ENCODE measurements at regions not wholly inside any gene's neighbourhood (a gene's known extent, or its start where the extent isn't known, plus 50 kb on each side); places are given as distances from the start of the nearest gene placed in this dataset.

- H3K9me3 ChIP-seq (ENCODE audit: control insufficient read depth in 2 of 3, low read length in 3 of 3) = no peaks in the 10 kb centered on the region
- no peak for DNase-seq
- intact Hi-C loops (cut with micrococcal nuclease) = no loop called here
- H3K27me3 Mint-ChIP-seq = peaks cover 0 to 6% (median 0%) of the 10 kb centered on the region in 5 donors
- no peaks in the 10 kb centered on the region for H3K27me3 ChIP-seq (ENCODE audit: control insufficient read depth in 2 of 2, insufficient read depth in 2 of 2, low read length in 2 of 2)
- no peaks in the 10 kb centered on the region for H3K9me3 Mint-ChIP-seq
- ATAC-seq = no peak
- CTCF ChIA-PET = no interaction called here
- H3K36me3 ChIP-seq (ENCODE audit: control insufficient read depth in 2 of 3, insufficient read depth in 3 of 3, low read length in 3 of 3) = no peaks in the 10 kb centered on the region
- no peaks in the 10 kb centered on the region for H3K36me3 Mint-ChIP-seq
- POLR2A ChIA-PET = no interaction called here
- no peak overlapping the region for H3K27ac Mint-ChIP-seq
- H3K27ac ChIP-seq (ENCODE audit: low read depth, low read length) = no peak overlapping the region
- H3K4me1 Mint-ChIP-seq = no peaks in the 10 kb centered on the region
- H3K4me3 ChIP-seq (ENCODE audit: low read length) = no peak overlapping the region
- H3K4me3 Mint-ChIP-seq = no peak overlapping the region
- no peaks in the 10 kb centered on the region for H3K4me1 ChIP-seq (ENCODE audit: control insufficient read depth in 2 of 2, insufficient read depth in 2 of 2, low read length in 2 of 2)
Measured at GRCh38 chr3:110550511-110550910, 521.1 kb upstream of the NECTIN3 start.

- POLR2A ChIA-PET = no interaction called here
- Histone ChIP-seq H3K9me3 (ENCODE audit: control insufficient read depth in 2 of 3, low read length in 3 of 3) (no peaks in the 10 kb centered on the region), H3K4me1 (ENCODE audit: control insufficient read depth in 2 of 2, insufficient read depth in 2 of 2, low read length in 2 of 2) (no peaks in the 10 kb centered on the region), H3K27ac (ENCODE audit: low read depth, low read length) (no peak overlapping the region), H3K36me3 (ENCODE audit: control insufficient read depth in 2 of 3, insufficient read depth in 3 of 3, low read length in 3 of 3) (no peaks in the 10 kb centered on the region), H3K4me3 (ENCODE audit: low read length) (no peak overlapping the region), H3K27me3 (ENCODE audit: control insufficient read depth in 2 of 2, insufficient read depth in 2 of 2, low read length in 2 of 2) (no peaks in the 10 kb centered on the region)
- Mint-ChIP-seq H3K27me3 (peaks cover 0 to 27% (median 13%) of the 10 kb centered on the region in 5 donors), H3K4me3 (no peak overlapping the region), H3K9me3 (peaks cover 0 to 22% (median 5%) of the 10 kb centered on the region in 11 donors), H3K4me1 (no peaks in the 10 kb centered on the region), H3K36me3 (peaks cover 0 to 3% (median 0%) of the 10 kb centered on the region in 5 donors), H3K27ac (no peak overlapping the region)
- ATAC-seq (no peak), DNase-seq (no peak)
- CTCF ChIA-PET = no interaction called here
- intact Hi-C loops (cut with micrococcal nuclease) = no loop called here
Measured at GRCh38 chr3:110562621-110563020, 509.0 kb upstream of the NECTIN3 start.

DNA sequence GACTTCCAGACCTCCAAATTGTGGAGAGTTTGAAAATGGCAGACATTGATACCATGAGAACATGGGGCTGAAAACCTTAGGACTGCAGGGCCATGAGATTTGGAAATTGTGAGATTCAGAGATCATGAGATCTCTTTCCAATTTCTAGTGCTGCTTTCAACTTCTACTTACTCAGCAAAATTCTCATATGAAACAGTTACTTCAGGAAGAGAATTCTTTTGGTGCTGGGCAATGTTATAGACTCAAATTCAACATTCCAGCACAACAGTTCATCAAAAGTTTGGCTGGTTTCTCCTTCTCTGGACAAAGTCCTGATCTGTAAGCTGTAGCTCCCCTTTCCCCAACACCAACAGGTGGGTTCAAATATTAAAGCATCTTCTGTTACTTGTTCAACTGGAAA, 506.9 kb upstream of the NECTIN3 start:
- ATAC-seq (no peak), DNase-seq (no peak)
- no peak overlapping the region for H3K27ac Mint-ChIP-seq
- H3K4me3 Mint-ChIP-seq = no peak overlapping the region
- no peaks in the 10 kb centered on the region for H3K9me3 ChIP-seq (ENCODE audit: control insufficient read depth in 2 of 3, low read length in 3 of 3)
- H3K9me3 Mint-ChIP-seq = peaks cover 0 to 22% (median 4%) of the 10 kb centered on the region in 11 donors
- H3K27me3 ChIP-seq (ENCODE audit: control insufficient read depth in 2 of 2, insufficient read depth in 2 of 2, low read length in 2 of 2) = no peaks in the 10 kb centered on the region
- no peaks in the 10 kb centered on the region for H3K4me1 ChIP-seq (ENCODE audit: control insufficient read depth in 2 of 2, insufficient read depth in 2 of 2, low read length in 2 of 2)
- intact Hi-C loops (cut with micrococcal nuclease) = no loop called here
- peaks cover 0 to 26% (median 18%) of the 10 kb centered on the region in 5 donors for H3K27me3 Mint-ChIP-seq
- H3K27ac ChIP-seq (ENCODE audit: low read depth, low read length) = no peak overlapping the region
- H3K36me3 ChIP-seq (ENCODE audit: control insufficient read depth in 2 of 3, insufficient read depth in 3 of 3, low read length in 3 of 3) = no peaks in the 10 kb centered on the region
- ChIA-PET POLR2A (no interaction called here), CTCF (no interaction called here)
- H3K4me3 ChIP-seq (ENCODE audit: low read length) = no peak overlapping the region
- H3K36me3 Mint-ChIP-seq = peaks cover 0 to 3% (median 0%) of the 10 kb centered on the region in 5 donors
- H3K4me1 Mint-ChIP-seq = no peaks in the 10 kb centered on the region

- peaks cover 0 to 18% (median 6%) of the 10 kb centered on the region in 5 donors for H3K27me3 Mint-ChIP-seq
- H3K36me3 Mint-ChIP-seq = no peaks in the 10 kb centered on the region
- Histone ChIP-seq H3K4me1 (ENCODE audit: control insufficient read depth in 2 of 2, insufficient read depth in 2 of 2, low read length in 2 of 2) (no peaks in the 10 kb centered on the region), H3K27me3 (ENCODE audit: control insufficient read depth in 2 of 2, insufficient read depth in 2 of 2, low read length in 2 of 2) (no peaks in the 10 kb centered on the region), H3K9me3 (ENCODE audit: control insufficient read depth in 2 of 3, low read length in 3 of 3) (no peaks in the 10 kb centered on the region), H3K27ac (ENCODE audit: low read depth, low read length) (no peak overlapping the region), H3K36me3 (ENCODE audit: control insufficient read depth in 2 of 3, insufficient read depth in 3 of 3, low read length in 3 of 3) (no peaks in the 10 kb centered on the region), H3K4me3 (ENCODE audit: low read length) (no peak overlapping the region)
- H3K9me3 Mint-ChIP-seq = peaks cover 0 to 3% (median 0%) of the 10 kb centered on the region in 11 donors
- intact Hi-C loops (cut with micrococcal nuclease) = no loop called here
- no peak for ATAC-seq
- H3K27ac Mint-ChIP-seq = no peak overlapping the region
- CTCF ChIA-PET = no interaction called here
- H3K4me1 Mint-ChIP-seq = no peaks in the 10 kb centered on the region
- H3K4me3 Mint-ChIP-seq = no peak overlapping the region
- POLR2A ChIA-PET = no interaction called here
- no peak for DNase-seq
Measured at GRCh38 chr3:110567029-110567428, 504.6 kb upstream of the NECTIN3 start.

- Histone ChIP-seq H3K9me3 (ENCODE audit: control insufficient read depth in 2 of 3, low read length in 3 of 3) (no peaks in the 10 kb centered on the region), H3K4me1 (ENCODE audit: control insufficient read depth in 2 of 2, insufficient read depth in 2 of 2, low read length in 2 of 2) (no peaks in the 10 kb centered on the region), H3K27me3 (ENCODE audit: control insufficient read depth in 2 of 2, insufficient read depth in 2 of 2, low read length in 2 of 2) (no peaks in the 10 kb centered on the region), H3K4me3 (ENCODE audit: low read length) (no peak overlapping the region), H3K27ac (ENCODE audit: low read depth, low read length) (no peak overlapping the region), H3K36me3 (ENCODE audit: control insufficient read depth in 2 of 3, insufficient read depth in 3 of 3, low read length in 3 of 3) (no peaks in the 10 kb centered on the region)
- DNase-seq (no peak), ATAC-seq (no peak)
- POLR2A ChIA-PET = no interaction called here
- Mint-ChIP-seq H3K36me3 (no peaks in the 10 kb centered on the region), H3K4me3 (no peak overlapping the region), H3K27me3 (peaks cover 0 to 18% (median 0%) of the 10 kb centered on the region in 5 donors), H3K27ac (peak overlapping the region in 1 of 9 donors; percentile 27), H3K4me1 (no peaks in the 10 kb centered on the region), H3K9me3 (no peaks in the 10 kb centered on the region)
- intact Hi-C loops (cut with micrococcal nuclease) = no loop called here
- CTCF ChIA-PET = no interaction called here
Measured at GRCh38 chr3:110568246-110568645, 503.4 kb upstream of the NECTIN3 start.

- ChIA-PET POLR2A (no interaction called here), CTCF (no interaction called here)
- Histone ChIP-seq H3K9me3 (ENCODE audit: control insufficient read depth in 2 of 3, low read length in 3 of 3) (no peaks in the 10 kb centered on the region), H3K36me3 (ENCODE audit: control insufficient read depth in 2 of 3, insufficient read depth in 3 of 3, low read length in 3 of 3) (no peaks in the 10 kb centered on the region), H3K27me3 (ENCODE audit: control insufficient read depth in 2 of 2, insufficient read depth in 2 of 2, low read length in 2 of 2) (no peaks in the 10 kb centered on the region), H3K27ac (ENCODE audit: low read depth, low read length) (no peak overlapping the region), H3K4me3 (ENCODE audit: low read length) (no peak overlapping the region), H3K4me1 (ENCODE audit: control insufficient read depth in 2 of 2, insufficient read depth in 2 of 2, low read length in 2 of 2) (no peaks in the 10 kb centered on the region)
- intact Hi-C loops (cut with micrococcal nuclease) = no loop called here
- Mint-ChIP-seq H3K27ac (no peak overlapping the region), H3K4me1 (no peaks in the 10 kb centered on the region), H3K27me3 (peaks cover 0 to 11% (median 0%) of the 10 kb centered on the region in 5 donors), H3K4me3 (no peak overlapping the region), H3K36me3 (no peaks in the 10 kb centered on the region), H3K9me3 (no peaks in the 10 kb centered on the region)
- ATAC-seq (no peak), DNase-seq (no peak)
Measured at GRCh38 chr3:110569073-110569472, 502.5 kb upstream of the NECTIN3 start.

DNA sequence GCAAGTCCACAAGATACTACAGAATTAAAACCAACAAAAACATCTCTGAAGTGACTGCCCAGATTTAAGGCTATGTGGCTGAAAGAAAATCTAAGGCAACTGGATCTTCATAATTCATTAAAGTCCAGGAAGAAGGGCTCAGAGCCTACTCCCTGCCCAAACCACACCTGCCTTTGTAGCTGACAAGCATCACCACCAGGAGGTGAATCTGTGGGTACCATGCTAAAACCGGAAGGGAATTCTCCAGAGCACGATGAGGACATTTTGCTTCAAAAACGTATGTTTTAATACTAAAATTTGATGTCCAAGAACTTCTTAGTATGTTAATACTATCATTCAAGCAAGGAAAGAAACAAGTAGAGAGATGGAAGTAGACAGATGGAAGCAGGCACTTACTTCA, 495.9 kb upstream of the NECTIN3 start:
- ATAC-seq (no peak), DNase-seq (no peak)
- Mint-ChIP-seq H3K4me3 (no peak overlapping the region), H3K27me3 (no peaks in the 10 kb centered on the region), H3K9me3 (no peaks in the 10 kb centered on the region), H3K27ac (no peak overlapping the region), H3K36me3 (no peaks in the 10 kb centered on the region), H3K4me1 (peaks cover 0 to 7% (median 0%) of the 10 kb centered on the region in 7 donors)
- Histone ChIP-seq H3K36me3 (ENCODE audit: control insufficient read depth in 2 of 3, insufficient read depth in 3 of 3, low read length in 3 of 3) (no peaks in the 10 kb centered on the region), H3K27ac (ENCODE audit: low read depth, low read length) (no peak overlapping the region), H3K9me3 (ENCODE audit: control insufficient read depth in 2 of 3, low read length in 3 of 3) (no peaks in the 10 kb centered on the region), H3K4me1 (ENCODE audit: control insufficient read depth in 2 of 2, insufficient read depth in 2 of 2, low read length in 2 of 2) (no peaks in the 10 kb centered on the region), H3K27me3 (ENCODE audit: control insufficient read depth in 2 of 2, insufficient read depth in 2 of 2, low read length in 2 of 2) (no peaks in the 10 kb centered on the region), H3K4me3 (ENCODE audit: low read length) (no peak overlapping the region)
- POLR2A ChIA-PET = no interaction called here
- intact Hi-C loops (cut with micrococcal nuclease) = no loop called here
- CTCF ChIA-PET = no interaction called here

Data from naive thymus-derived CD4-positive, alpha-beta T cell (primary cell).